ENCODE measurements at regions not wholly inside any gene's neighbourhood (a gene's known extent, or its start where the extent isn't known, plus 50 kb on each side); places are given as distances from the start of the nearest gene placed in this dataset.
"Not testable (repeated sequence)": the region's sequence is repeated elsewhere in the genome, so short reads cannot be mapped to it uniquely, and the experiment has no call there.

GRCh38 chr4:153877898-153878297 is 89.0 kb upstream of the SFRP2 start:
- FAIRE-seq (no peak), DNase-seq (ENCODE audit: insufficient read length) (no peak)

GRCh38 chr4:153873741-153874140 is 84.9 kb upstream of the SFRP2 start:
- DNase-seq (ENCODE audit: insufficient read length) (no peak), FAIRE-seq (no peak)
- TF ChIP-seq POLR2A (IDR thresholded peaks at IDR 0.05; ENCODE audit: low read depth, low read length), result no peak
- TF ChIP-seq TAF1 (IDR thresholded peaks at IDR 0.05; ENCODE audit: borderline replicate concordance, low read depth, low read length), result no peak
- no peak for TF ChIP-seq POLR2AphosphoS5 (IDR thresholded peaks at IDR 0.05; ENCODE audit: low read depth, low read length)

More at GRCh38 chr4:153877898-153878297, 89.0 kb upstream of the SFRP2 start:
- no peak for TF ChIP-seq TAF1 (IDR thresholded peaks at IDR 0.05; ENCODE audit: borderline replicate concordance, low read depth, low read length)
- TF ChIP-seq POLR2AphosphoS5 (IDR thresholded peaks at IDR 0.05; ENCODE audit: low read depth, low read length), result no peak
- TF ChIP-seq POLR2A (IDR thresholded peaks at IDR 0.05; ENCODE audit: low read depth, low read length), result no peak

GRCh38 chr4:153866766-153867165 is 77.9 kb upstream of the SFRP2 start:
- DNase-seq (ENCODE audit: insufficient read length); FAIRE-seq: not testable (repeated sequence)

- DNase-seq (ENCODE audit: insufficient read length) (no peak), FAIRE-seq (no peak)
- TF ChIP-seq TAF1 (IDR thresholded peaks at IDR 0.05; ENCODE audit: borderline replicate concordance, low read depth, low read length), result no peak
- no peak for TF ChIP-seq POLR2AphosphoS5 (IDR thresholded peaks at IDR 0.05; ENCODE audit: low read depth, low read length)
- TF ChIP-seq POLR2A (IDR thresholded peaks at IDR 0.05; ENCODE audit: low read depth, low read length), result no peak
These were observed 63.6 kb upstream of the SFRP2 start for GRCh38 chr4:153852501-153852900.

- FAIRE-seq, result no peak
- TF ChIP-seq TAF1 (IDR thresholded peaks at IDR 0.05; ENCODE audit: borderline replicate concordance, low read depth, low read length) (no peak), POLR2AphosphoS5 (IDR thresholded peaks at IDR 0.05; ENCODE audit: low read depth, low read length) (no peak), POLR2A (IDR thresholded peaks at IDR 0.05; ENCODE audit: low read depth, low read length) (no peak)
- no peak for DNase-seq (ENCODE audit: insufficient read length)
These were observed 61.8 kb upstream of the SFRP2 start for GRCh38 chr4:153850533-153851280.

- DNase-seq (ENCODE audit: insufficient read length) (no peak), FAIRE-seq (no peak)
- TF ChIP-seq POLR2AphosphoS5 (IDR thresholded peaks at IDR 0.05; ENCODE audit: low read depth, low read length) (no peak), TAF1 (IDR thresholded peaks at IDR 0.05; ENCODE audit: borderline replicate concordance, low read depth, low read length) (no peak), POLR2A (IDR thresholded peaks at IDR 0.05; ENCODE audit: low read depth, low read length) (no peak)
These were observed 55.3 kb upstream of the SFRP2 start for GRCh38 chr4:153844144-153844543.
